ENCODE measurements at regions not wholly inside any gene's neighbourhood (a gene's known extent, or its start where the extent isn't known, plus 50 kb on each side); places are given as distances from the start of the nearest gene placed in this dataset.
"Not testable (repeated sequence)": the region's sequence is repeated elsewhere in the genome, so short reads cannot be mapped to it uniquely, and the experiment has no call there.

- H3K4me3 Mint-ChIP-seq = no peak overlapping the region
- H3K9me3 Mint-ChIP-seq = no peaks in the 10 kb centered on the region
Measured at GRCh38 chr10:6721480-6721879, 141.4 kb upstream of the PRKCQ start.

GRCh38 chr10:6719561-6719960 lies 139.5 kb upstream of the PRKCQ start:
- no peaks in the 10 kb centered on the region for H3K4me1 Mint-ChIP-seq (ENCODE audit: low read depth)
- no peaks in the 10 kb centered on the region for H3K9me3 Mint-ChIP-seq
- H3K36me3 Mint-ChIP-seq (ENCODE audit: low read depth) = no peaks in the 10 kb centered on the region
- H3K4me3 Mint-ChIP-seq = no peak overlapping the region
- DNase-seq (ENCODE audit: low spot score) = no peak
- H3K27me3 Mint-ChIP-seq (ENCODE audit: low read depth) = peaks cover 24% of the 10 kb centered on the region
- no peak overlapping the region for H3K27ac Mint-ChIP-seq

More at GRCh38 chr10:6721480-6721879, 141.4 kb upstream of the PRKCQ start:
- H3K36me3 Mint-ChIP-seq (ENCODE audit: low read depth) = no peaks in the 10 kb centered on the region
- peaks cover 25% of the 10 kb centered on the region for H3K27me3 Mint-ChIP-seq (ENCODE audit: low read depth)
- no peak overlapping the region for H3K27ac Mint-ChIP-seq
- H3K4me1 Mint-ChIP-seq (ENCODE audit: low read depth) = no peaks in the 10 kb centered on the region
- DNase-seq (ENCODE audit: low spot score) = no peak

- Mint-ChIP-seq H3K27me3 (ENCODE audit: low read depth) (peaks cover 21% of the 10 kb centered on the region), H3K36me3 (ENCODE audit: low read depth) (no peaks in the 10 kb centered on the region), H3K4me3 (no peak overlapping the region), H3K27ac (no peak overlapping the region), H3K4me1 (ENCODE audit: low read depth) (peaks cover 4% of the 10 kb centered on the region), H3K9me3 (no peaks in the 10 kb centered on the region)
- DNase-seq (ENCODE audit: low spot score) = no peak
Measured at GRCh38 chr10:6718550-6718949, 138.5 kb upstream of the PRKCQ start.

DNA sequence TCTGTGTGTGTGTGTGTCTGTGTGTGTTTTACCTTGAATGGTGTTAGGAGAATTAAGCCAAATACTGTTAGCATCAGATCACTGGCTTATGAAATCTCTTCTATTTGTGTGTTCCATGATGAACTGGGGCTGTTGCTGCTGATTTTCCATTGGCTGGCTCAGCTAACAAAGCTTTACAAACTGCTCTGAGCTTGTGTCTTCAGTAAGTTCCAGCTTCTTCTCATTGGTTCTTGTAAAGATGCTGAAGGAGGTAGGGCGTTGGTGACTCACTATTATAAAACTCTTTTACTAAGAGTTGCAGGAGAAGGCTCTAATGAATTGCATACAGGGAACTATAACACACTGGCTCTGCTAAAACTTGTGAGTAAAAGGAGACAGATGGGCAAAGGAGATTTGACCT lies 136.4 kb upstream of the PRKCQ start:
- Mint-ChIP-seq H3K36me3 (ENCODE audit: low read depth) (no peaks in the 10 kb centered on the region), H3K9me3 (no peaks in the 10 kb centered on the region), H3K4me1 (ENCODE audit: low read depth) (peaks cover 6% of the 10 kb centered on the region), H3K27me3 (ENCODE audit: low read depth) (peaks cover 19% of the 10 kb centered on the region), H3K27ac (no peak overlapping the region), H3K4me3 (no peak overlapping the region)
- no peak for DNase-seq (ENCODE audit: low spot score)

GRCh38 chr10:6713716-6714115 lies 133.6 kb upstream of the PRKCQ start:
- Mint-ChIP-seq H3K4me1 (ENCODE audit: low read depth) (peaks cover 6% of the 10 kb centered on the region), H3K27ac (no peak overlapping the region)

GRCh38 chr10:6713120-6713519 lies 133.0 kb upstream of the PRKCQ start:
- H3K4me3 Mint-ChIP-seq = no peak overlapping the region
- H3K27me3 Mint-ChIP-seq (ENCODE audit: low read depth) = peaks cover 32% of the 10 kb centered on the region
- no peak for DNase-seq (ENCODE audit: low spot score)
- H3K4me1 Mint-ChIP-seq (ENCODE audit: low read depth) = peaks cover 6% of the 10 kb centered on the region
- no peaks in the 10 kb centered on the region for H3K36me3 Mint-ChIP-seq (ENCODE audit: low read depth)
- no peak overlapping the region for H3K27ac Mint-ChIP-seq
- no peaks in the 10 kb centered on the region for H3K9me3 Mint-ChIP-seq

More at GRCh38 chr10:6713716-6714115, 133.6 kb upstream of the PRKCQ start:
- no peaks in the 10 kb centered on the region for H3K9me3 Mint-ChIP-seq
- no peak overlapping the region for H3K4me3 Mint-ChIP-seq
- H3K27me3 Mint-ChIP-seq (ENCODE audit: low read depth) = peaks cover 31% of the 10 kb centered on the region
- DNase-seq (ENCODE audit: low spot score) = no peak
- H3K36me3 Mint-ChIP-seq (ENCODE audit: low read depth) = no peaks in the 10 kb centered on the region

DNA sequence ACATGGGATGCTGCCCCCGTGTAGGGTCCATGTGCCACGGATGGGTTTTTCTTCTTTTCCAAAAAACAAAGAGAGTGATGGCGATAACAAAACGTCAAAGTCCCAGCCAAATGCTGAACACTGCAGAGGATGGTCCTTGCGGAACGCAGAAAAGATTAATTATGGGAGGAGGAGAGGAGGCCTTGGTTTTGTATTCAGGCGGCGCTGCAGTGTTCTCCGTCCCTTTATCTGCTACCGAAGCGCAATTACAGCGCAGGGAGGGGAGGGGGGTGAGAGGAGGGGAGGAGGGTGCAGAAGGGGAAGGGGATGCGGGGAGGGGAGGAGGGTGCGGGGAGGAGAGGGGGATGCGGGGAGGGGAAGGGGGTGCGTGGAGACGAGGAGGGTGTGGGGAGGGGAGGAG lies 131.8 kb upstream of the PRKCQ start:
- Mint-ChIP-seq H3K9me3 (no peaks in the 10 kb centered on the region), H3K36me3 (ENCODE audit: low read depth) (no peaks in the 10 kb centered on the region), H3K4me3 (no peak overlapping the region), H3K27ac (no peak overlapping the region), H3K27me3 (ENCODE audit: low read depth) (peaks cover 37% of the 10 kb centered on the region), H3K4me1 (ENCODE audit: low read depth) (peaks cover 6% of the 10 kb centered on the region)
- DNase-seq (ENCODE audit: low spot score) = no peak

GRCh38 chr10:6711408-6711841 lies 131.3 kb upstream of the PRKCQ start:
- Mint-ChIP-seq H3K27ac (no peak overlapping the region), H3K9me3 (no peaks in the 10 kb centered on the region), H3K4me3 (no peak overlapping the region), H3K27me3 (ENCODE audit: low read depth) (peaks cover 41% of the 10 kb centered on the region), H3K4me1 (ENCODE audit: low read depth) (peaks cover 6% of the 10 kb centered on the region), H3K36me3 (ENCODE audit: low read depth) (no peaks in the 10 kb centered on the region)
- DNase-seq (ENCODE audit: low spot score) = no peak

- Mint-ChIP-seq H3K4me3 (no peak overlapping the region), H3K36me3 (ENCODE audit: low read depth) (no peaks in the 10 kb centered on the region), H3K27ac (no peak overlapping the region), H3K27me3 (ENCODE audit: low read depth) (peaks cover 44% of the 10 kb centered on the region), H3K4me1 (ENCODE audit: low read depth) (no peaks in the 10 kb centered on the region), H3K9me3 (no peaks in the 10 kb centered on the region)
- no peak for DNase-seq (ENCODE audit: low spot score)
Measured at GRCh38 chr10:6707352-6707751, 127.3 kb upstream of the PRKCQ start.

GRCh38 chr10:6706725-6707124 lies 126.6 kb upstream of the PRKCQ start:
- H3K36me3 Mint-ChIP-seq (ENCODE audit: low read depth) = no peaks in the 10 kb centered on the region
- no peaks in the 10 kb centered on the region for H3K9me3 Mint-ChIP-seq
- no peak overlapping the region for H3K4me3 Mint-ChIP-seq
- H3K27ac Mint-ChIP-seq = no peak overlapping the region
- no peaks in the 10 kb centered on the region for H3K4me1 Mint-ChIP-seq (ENCODE audit: low read depth)
- H3K27me3 Mint-ChIP-seq (ENCODE audit: low read depth) = peaks cover 44% of the 10 kb centered on the region
- no peak for DNase-seq (ENCODE audit: low spot score)

DNA sequence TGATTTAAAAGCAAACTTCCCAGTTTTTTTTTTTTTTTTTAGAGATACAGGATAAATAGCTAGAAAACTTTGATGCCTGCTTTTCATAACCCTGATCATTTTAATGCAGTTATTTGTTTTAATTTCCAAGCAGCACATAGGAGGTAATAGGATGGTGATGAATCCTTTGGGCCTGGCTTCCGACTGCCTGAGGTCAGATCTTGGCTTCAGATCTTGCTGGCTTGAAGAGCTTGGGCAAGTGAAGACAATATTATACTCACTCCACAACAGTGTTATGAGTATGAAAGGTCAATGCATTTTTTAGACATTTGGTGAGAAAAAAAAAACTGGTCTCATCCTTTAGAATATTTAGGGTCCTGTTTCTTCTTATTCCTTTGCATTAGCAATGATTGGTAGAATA lies 124.8 kb upstream of the PRKCQ start:
- peaks cover 39% of the 10 kb centered on the region for H3K27me3 Mint-ChIP-seq (ENCODE audit: low read depth)
- H3K4me1 Mint-ChIP-seq (ENCODE audit: low read depth) = no peaks in the 10 kb centered on the region
- no peak overlapping the region for H3K27ac Mint-ChIP-seq
- H3K36me3 Mint-ChIP-seq (ENCODE audit: low read depth) = no peaks in the 10 kb centered on the region
- H3K4me3 Mint-ChIP-seq = no peak overlapping the region
- DNase-seq (ENCODE audit: low spot score) = no peak
- H3K9me3 Mint-ChIP-seq = no peaks in the 10 kb centered on the region

- not testable (repeated sequence) for H3K36me3 Mint-ChIP-seq (ENCODE audit: low read depth); H3K4me1 Mint-ChIP-seq (ENCODE audit: low read depth); H3K9me3 Mint-ChIP-seq; H3K4me3 Mint-ChIP-seq; H3K27ac Mint-ChIP-seq; DNase-seq (ENCODE audit: low spot score)
- H3K27me3 Mint-ChIP-seq (ENCODE audit: low read depth) = peaks cover 33% of the 10 kb centered on the region
Measured at GRCh38 chr10:6702833-6703232, 122.8 kb upstream of the PRKCQ start.

- DNase-seq (ENCODE audit: low spot score) = no peak
- H3K27ac Mint-ChIP-seq = no peak overlapping the region
Measured at GRCh38 chr10:6702030-6702429, 122.0 kb upstream of the PRKCQ start.

GRCh38 chr10:6701289-6701688 lies 121.2 kb upstream of the PRKCQ start:
- no peak overlapping the region for H3K27ac Mint-ChIP-seq
- H3K9me3 Mint-ChIP-seq = no peaks in the 10 kb centered on the region
- peaks cover 24% of the 10 kb centered on the region for H3K27me3 Mint-ChIP-seq (ENCODE audit: low read depth)
- H3K4me3 Mint-ChIP-seq = no peak overlapping the region
- H3K4me1 Mint-ChIP-seq (ENCODE audit: low read depth) = no peaks in the 10 kb centered on the region
- H3K36me3 Mint-ChIP-seq (ENCODE audit: low read depth) = no peaks in the 10 kb centered on the region
- no peak for DNase-seq (ENCODE audit: low spot score)

More at GRCh38 chr10:6702030-6702429, 122.0 kb upstream of the PRKCQ start:
- Mint-ChIP-seq H3K4me1 (ENCODE audit: low read depth) (no peaks in the 10 kb centered on the region), H3K9me3 (no peaks in the 10 kb centered on the region), H3K4me3 (no peak overlapping the region), H3K36me3 (ENCODE audit: low read depth) (no peaks in the 10 kb centered on the region), H3K27me3 (ENCODE audit: low read depth) (peaks cover 28% of the 10 kb centered on the region)

DNA sequence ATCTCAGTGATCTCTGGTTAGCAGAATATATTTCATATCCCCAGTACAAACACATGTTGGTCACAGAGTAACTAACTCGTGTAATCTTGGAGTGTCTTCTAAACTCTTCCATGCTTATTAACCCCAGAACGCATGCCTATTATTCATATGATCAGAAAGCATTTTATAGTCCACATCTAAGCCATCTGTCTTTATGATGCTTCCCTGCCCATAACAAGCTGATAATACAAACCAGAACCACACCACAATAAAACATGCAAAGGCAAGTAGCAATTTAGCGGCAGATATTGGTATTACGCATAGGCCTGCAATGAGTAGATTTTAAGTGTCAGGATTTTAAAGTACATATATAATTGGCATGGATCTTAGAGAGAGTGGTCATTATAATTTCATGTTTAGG lies 120.0 kb upstream of the PRKCQ start:
- no peak overlapping the region for H3K27ac Mint-ChIP-seq
- H3K9me3 Mint-ChIP-seq = no peaks in the 10 kb centered on the region
- DNase-seq (ENCODE audit: low spot score) = no peak
- peaks cover 4% of the 10 kb centered on the region for H3K4me1 Mint-ChIP-seq (ENCODE audit: low read depth)
- H3K36me3 Mint-ChIP-seq (ENCODE audit: low read depth) = no peaks in the 10 kb centered on the region
- no peak overlapping the region for H3K4me3 Mint-ChIP-seq
- H3K27me3 Mint-ChIP-seq (ENCODE audit: low read depth) = peaks cover 23% of the 10 kb centered on the region

Data from T-helper 2 cell treated with Interferon-gamma antibody and Interleukin-4, amounts not matched to agents 5 μg/mL and 100 μg/mL, for 36 hours (primary cell).